HepG2 (cell line): ENCODE measurements at regions not wholly inside any gene's neighbourhood (a gene's known extent, or its start where the extent isn't known, plus 50 kb on each side); places are given as distances from the start of the nearest gene placed in this dataset.

Experiments used
- small RNA-seq, 3 experiments: library from RNA; depleted of rRNA; stranded (forward); fragments of <200 nt; gene quantifications; one replicate each; pipeline ENCODE3, GENCODE V24; 2012; ENCODE audit warnings: low read depth in 2 of 3, low replicate concordance in 1 of 3; ENCODE audit not compliant: insufficient read length in 3 of 3, insufficient read depth in 2 of 3

Small RNAs in the stretch of these regions (small RNA-seq; reads per million reads assigned to genes)
- 0.10 to 0.97 (median 0.33) reads per million in 3 experiments for gene RNU1-29P
